PFSK-1 (cell line): ENCODE measurements at regions not wholly inside any gene's neighbourhood (a gene's known extent, or its start where the extent isn't known, plus 50 kb on each side); places are given as distances from the start of the nearest gene placed in this dataset.
A peak's percentile ranks its signal among the peaks of the same experiment; 100 is the strongest.

Source experiments
- POLR2AphosphoS5 ChIP-seq: IDR thresholded peaks from 2 replicates; pipeline ENCODE4 v1.6.1; 2012; ENCODE audit warnings: low read depth, mild to moderate bottlenecking, control low read depth, low read length, moderate library complexity
- SIN3A ChIP-seq: IDR thresholded peaks from 2 replicates; pipeline ENCODE4 v1.6.1; 2012; ENCODE audit warnings: mild to moderate bottlenecking, low read length, moderate library complexity, borderline replicate concordance; ENCODE audit not compliant: insufficient read depth
- TAF1 ChIP-seq: IDR thresholded peaks from 2 replicates; pipeline ENCODE4 v1.6.1; 2012; ENCODE audit warnings: low read length, control low read depth, borderline replicate concordance; ENCODE audit not compliant: insufficient read depth

DNA sequence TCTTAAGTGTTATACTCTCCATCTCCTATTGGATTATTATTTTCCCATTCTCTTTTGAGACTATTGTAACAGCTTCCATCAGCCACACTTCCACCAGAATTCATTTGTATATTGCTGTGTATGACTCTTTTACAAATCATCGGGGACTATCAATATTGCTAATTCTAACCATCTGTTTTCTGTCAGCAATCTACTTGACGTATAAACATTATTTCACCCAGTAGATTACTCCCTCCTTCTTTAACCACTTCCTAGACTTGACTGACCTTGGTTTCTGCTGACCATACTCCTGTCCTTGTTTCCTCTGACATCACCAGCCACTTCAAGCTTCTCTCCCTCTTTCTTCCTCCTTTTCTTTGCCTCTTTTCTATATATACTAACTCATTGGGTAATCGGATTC lies 402.9 kb downstream of the PCDH18 start:
- no peak for TF ChIP-seq POLR2AphosphoS5
- TF ChIP-seq TAF1: 0 out of 2 replicates have a peak, but pooled peaks have one; percentile 19
- no peak; the same call in 1 of the 2 replicates for TF ChIP-seq SIN3A
